Stimulated activated CD4-positive, alpha-beta T cell treated with anti-CD3 and anti-CD28 coated beads, Interleukin-1b, Interleukin-23, amount 100 ng/mL, for 4 hours (primary cell): ENCODE measurements at regions not wholly inside any gene's neighbourhood (a gene's known extent, or its start where the extent isn't known, plus 50 kb on each side); places are given as distances from the start of the nearest gene placed in this dataset.

ENCODE experiments used
- DNase-seq, 2 donors: peaks; one replicate each; pipeline ENCODE4 v3.0.0-alpha.2; 2020; ENCODE audit warnings: low read depth in 2 of 2

- DNase-seq: no peak
These were observed 94.3 kb upstream of the IRF2BP2 start for GRCh38 chr1:234704106-234704887.

GRCh38 chr1:234702342-234703000 lies 92.5 kb upstream of the IRF2BP2 start:
- DNase-seq: no peak

DNA sequence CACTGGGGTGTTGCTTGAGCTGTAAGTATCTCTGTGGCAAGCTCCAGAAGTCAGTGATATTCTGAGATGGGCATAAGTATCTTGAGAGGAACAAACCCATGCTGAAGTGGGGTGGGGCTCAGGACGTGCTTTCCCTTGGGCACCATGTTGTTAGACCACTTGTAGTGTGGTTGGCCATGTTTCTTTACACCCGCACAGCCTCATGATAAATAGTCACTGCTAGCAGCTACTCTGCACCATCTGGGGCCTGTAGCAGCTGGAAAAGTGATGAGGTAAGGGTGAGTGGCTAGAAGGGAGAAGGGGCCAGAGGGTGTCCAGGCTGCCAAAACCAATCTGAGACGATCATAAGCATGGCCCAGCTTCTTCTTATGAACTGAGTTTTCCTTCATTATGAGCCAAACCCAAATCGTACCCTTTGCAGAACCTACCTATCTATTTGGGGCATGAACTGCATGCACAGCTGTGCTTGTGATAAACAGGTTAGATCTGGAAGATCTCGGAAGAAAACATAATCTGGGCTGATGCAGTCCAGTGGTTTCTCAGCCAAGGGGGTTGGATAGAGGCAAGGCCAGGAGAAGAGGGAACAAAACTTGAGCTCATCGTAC lies 91.9 kb upstream of the IRF2BP2 start:
- no peak for DNase-seq

- no peak for DNase-seq
These were observed 90.1 kb upstream of the IRF2BP2 start for GRCh38 chr1:234699795-234700665.

- no peak for DNase-seq
These were observed 88.7 kb upstream of the IRF2BP2 start for GRCh38 chr1:234698686-234699085.

DNA sequence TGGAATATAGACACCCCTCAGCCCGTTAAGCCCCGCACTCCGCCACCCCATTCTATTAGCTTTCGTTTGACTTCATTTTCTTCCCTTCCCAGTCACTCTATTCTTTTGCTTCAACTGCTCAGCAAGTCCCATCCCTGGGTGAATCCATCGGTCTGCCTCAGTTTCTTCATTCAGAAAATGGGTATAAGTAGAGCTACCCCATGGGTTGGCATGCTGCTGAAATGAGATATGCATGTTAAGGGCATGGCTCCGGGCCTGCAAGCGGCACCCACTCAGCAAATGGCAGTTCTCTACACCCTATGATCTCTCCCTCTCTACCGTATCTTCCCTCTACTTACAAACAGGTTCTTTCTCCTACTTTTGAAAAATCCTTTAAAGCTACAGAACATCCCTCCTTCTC lies 87.8 kb upstream of the IRF2BP2 start:
- DNase-seq: no peak

GRCh38 chr1:234697015-234697414 lies 87.0 kb upstream of the IRF2BP2 start:
- no peak for DNase-seq

- DNase-seq: no peak
These were observed 86.2 kb upstream of the IRF2BP2 start for GRCh38 chr1:234696148-234696576.

DNA sequence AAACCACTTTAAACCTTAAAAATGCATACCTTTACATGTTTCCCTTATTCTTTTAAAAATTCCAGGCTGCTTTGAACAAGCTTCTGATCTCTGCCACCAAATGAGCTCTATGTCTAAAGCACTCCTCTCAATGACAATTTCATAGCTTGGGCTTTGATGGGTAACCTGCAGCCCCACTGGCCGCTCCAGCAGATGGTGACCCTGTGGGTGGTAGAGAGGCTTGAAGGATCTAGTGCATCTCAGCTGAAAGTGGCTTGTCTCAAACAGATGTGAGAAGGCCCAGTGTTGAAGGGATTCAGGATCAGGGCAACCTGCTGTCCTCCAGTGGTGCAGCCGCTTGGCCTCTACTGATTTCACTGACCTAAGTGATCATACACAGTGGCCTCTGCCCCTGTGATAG lies 84.7 kb upstream of the IRF2BP2 start:
- DNase-seq: no peak

- no peak for DNase-seq
These were observed 83.1 kb upstream of the IRF2BP2 start for GRCh38 chr1:234692966-234693580.

GRCh38 chr1:234691567-234691966 lies 81.6 kb upstream of the IRF2BP2 start:
- no peak for DNase-seq

DNA sequence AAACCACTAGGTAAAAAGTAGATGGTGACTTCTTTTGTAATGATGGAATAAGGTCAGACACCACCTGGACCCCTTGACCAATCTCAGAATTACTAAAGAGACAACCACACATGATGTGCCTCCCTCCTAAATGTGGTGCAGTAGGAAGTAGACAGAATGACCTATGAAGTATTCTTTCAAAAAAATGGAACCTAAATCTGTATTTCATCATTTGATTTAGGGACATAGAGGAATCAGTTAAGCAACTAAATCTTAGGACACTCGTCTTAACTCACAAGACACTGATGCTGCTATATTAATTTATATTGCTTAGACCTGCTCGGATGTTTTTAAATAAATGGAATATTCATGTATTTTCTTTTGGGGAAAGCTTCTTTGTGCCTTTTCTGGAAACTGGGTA lies 80.9 kb upstream of the IRF2BP2 start:
- DNase-seq: no peak

GRCh38 chr1:234689236-234689635 lies 79.3 kb upstream of the IRF2BP2 start:
- DNase-seq: no peak

- no peak for DNase-seq
These were observed 77.0 kb upstream of the IRF2BP2 start for GRCh38 chr1:234687011-234687410.

DNA sequence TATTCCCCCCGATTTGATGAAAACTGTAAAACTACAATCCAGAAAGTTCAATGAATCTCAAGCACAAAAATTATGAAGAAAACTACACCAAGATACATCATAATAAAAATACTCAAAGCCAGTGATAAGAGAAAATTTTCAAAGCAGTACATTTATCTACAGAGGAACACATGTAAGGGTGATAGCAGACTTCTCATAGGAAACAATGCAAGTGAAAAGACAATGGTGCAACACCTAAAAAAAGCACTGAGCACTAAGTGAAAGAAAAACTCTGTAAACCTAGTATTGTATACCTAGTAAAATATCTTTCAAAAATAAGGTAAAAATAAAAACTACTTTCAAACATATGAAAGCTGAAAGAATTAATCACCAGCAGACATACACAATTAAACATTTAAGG lies 76.1 kb upstream of the IRF2BP2 start:
- no peak for DNase-seq

DNA sequence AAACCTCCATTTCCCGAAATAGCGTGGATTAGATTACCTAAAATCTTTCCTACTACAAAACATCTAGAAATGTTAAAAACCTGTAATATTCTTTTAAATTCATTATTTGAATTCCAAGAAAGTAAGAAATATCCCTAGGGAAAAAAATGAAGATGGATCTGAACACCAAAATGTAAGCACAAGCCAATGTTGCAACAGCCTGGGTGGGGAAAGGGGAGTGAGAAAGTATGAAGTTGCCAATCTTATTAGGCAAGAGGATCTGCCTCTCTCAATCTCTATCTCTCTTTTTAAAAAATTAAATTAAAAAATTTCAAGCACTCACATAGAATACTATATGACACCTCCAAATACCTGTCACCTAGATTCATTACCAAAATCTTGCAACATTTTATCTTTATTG lies 74.9 kb upstream of the IRF2BP2 start:
- DNase-seq: no peak

GRCh38 chr1:234683861-234684632 lies 74.1 kb upstream of the IRF2BP2 start:
- DNase-seq: no peak

DNA sequence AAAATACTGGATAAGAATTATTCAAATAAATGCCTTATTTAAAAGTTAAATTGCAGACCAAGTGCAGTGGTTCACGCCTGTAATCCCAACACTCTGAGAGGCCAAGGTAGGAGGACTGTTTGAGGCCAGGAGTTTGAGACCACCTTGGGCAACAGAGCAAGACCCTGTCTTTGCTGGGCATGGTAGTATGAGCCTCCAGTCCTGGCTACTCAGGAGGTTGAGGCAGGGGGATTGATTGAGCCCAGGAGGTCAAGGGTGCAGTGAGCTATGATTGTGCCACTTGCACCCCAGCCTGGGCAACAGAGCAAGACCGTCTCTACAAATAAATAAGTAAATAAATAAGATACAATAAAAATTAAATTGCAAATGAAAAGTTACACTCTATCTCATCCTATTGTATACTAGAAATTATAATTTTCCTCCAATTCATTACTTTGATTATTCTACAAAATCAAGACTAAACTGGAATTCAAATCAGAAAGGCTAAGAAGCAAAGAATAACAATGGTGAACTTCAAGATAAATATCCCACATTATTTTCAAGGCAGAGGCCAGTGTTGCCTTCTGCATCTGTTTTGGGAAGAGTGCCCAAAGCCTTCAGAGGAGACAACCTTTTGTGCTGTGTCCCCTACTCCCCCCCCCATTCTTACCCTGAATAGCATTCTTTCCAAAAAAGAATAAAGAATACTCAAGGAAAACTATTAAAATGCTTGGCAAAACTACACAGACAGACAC lies 73.3 kb upstream of the IRF2BP2 start:
- DNase-seq: no peak

- DNase-seq: no peak
These were observed 72.0 kb upstream of the IRF2BP2 start for GRCh38 chr1:234681990-234682389.

GRCh38 chr1:234681065-234681464 lies 71.1 kb upstream of the IRF2BP2 start:
- DNase-seq: no peak
